Adrenal gland (tissue), 9 donors: ENCODE measurements at regions not wholly inside any gene's neighbourhood (a gene's known extent, or its start where the extent isn't known, plus 50 kb on each side); places are given as distances from the start of the nearest gene placed in this dataset.
"Not testable (repeated sequence)": the region's sequence is repeated elsewhere in the genome, so short reads cannot be mapped to it uniquely, and the experiment has no call there.

Experiments
- DNase-seq, 7 donors: peaks; one replicate each; pipeline ENCODE4 v3.0.0-alpha.2; 2019 to 2020
- H3K27ac ChIP-seq, 5 donors: fragments of 200-600 bp; sonication (generic) in 4 of 5; 1 replicate in 3 of 5; 2 replicates in 2 of 5; pipeline versions ENCODE4 v1.5.1 to v1.8.0; 2016 to 2020; ENCODE audit warnings: mild to moderate bottlenecking in 1 of 5
- H3K27me3 ChIP-seq: fragments of 200-600 bp; 2 replicates; pipeline ENCODE4 v1.8.0; 2021
- H3K36me3 ChIP-seq, 2 donors: fragments of 200-600 bp; replicated peaks in 1 of 2; 1 replicate in 1 of 2; 2 replicates in 1 of 2; pipeline versions ENCODE4 v1.5.1 to v1.8.0; 2018 to 2022
- H3K4me1 ChIP-seq, 2 donors: fragments of 200-600 bp; replicated peaks in 1 of 2; 1 replicate in 1 of 2; 2 replicates in 1 of 2; pipeline versions ENCODE4 v1.5.1 to v1.8.0; 2018 to 2021
- H3K4me3 ChIP-seq, 4 donors: fragments of 200-600 bp; sonication (generic) in 3 of 4; one replicate each; pipeline ENCODE4 v1.5.1; 2016 to 2018
- H3K9me3 ChIP-seq, 3 donors: fragments of 200-600 bp; sonication (generic) in 1 of 3; replicated peaks in 1 of 3; 1 replicate in 2 of 3; 2 replicates in 1 of 3; pipeline versions ENCODE4 v1.5.1 to v1.8.0; 2016 to 2021
- POLR2A ChIP-seq, 2 donors: fragments of 450-650 bp; IDR thresholded peaks; one replicate each; pipeline ENCODE4 v1.6.1; 2017; ENCODE audit warnings: antibody characterized with exemption in 2 of 2, mild to moderate bottlenecking in 2 of 2, moderate library complexity in 1 of 2
- WGBS, 4 donors: extraction: QIAGEN DNeasy Blood & Tissue Kit in 2 of 4; methylation state at CpG; one replicate each; pipeline versions ENCODE4 v1.1.5 to v1.1.7; 2013 to 2017; 5-methylcytosine and 5-hydroxymethylcytosine counted together
- intact Hi-C, 2 donors: fragments of 100-400 bp; cut with DNase I; formaldehyde crosslinking; loops; one replicate each; pipeline versions ENCODE4 v1.14.1 to v1.15.0; 2022 to 2023
- TF ChIP-seq, protein P1 (sequence below), 6 experiments: fragments of 450-650 bp in 4 of 6; fragments of 200-600 bp in 2 of 6; sonication (generic) in 1 of 6; IDR thresholded peaks; 1 replicate in 5 of 6; 2 replicates in 1 of 6; pipeline versions ENCODE4 v1.5.1 to v1.8.0; 2016 to 2021; ENCODE audit warnings: antibody characterized with exemption in 6 of 6, mild to moderate bottlenecking in 2 of 6, moderate library complexity in 1 of 6
- donor health status: healthy with polysubstance abuse.
- donor health status: Bipolar disorder and iron deficiency.
- donor health status: DM: yes; HTN: yes; CAD: no.
- donor health status: DM: no; HTN: no; CAD: no.
- donor health status: DM: no; HTN: no; CAD: no.

- no peaks in the 10 kb centered on the region for H3K36me3 ChIP-seq
- no peaks in the 10 kb centered on the region for H3K4me1 ChIP-seq
- no peak for DNase-seq
- intact Hi-C loops, result loop anchor here in 1 of 2 donors (10.0 kb wide), 1 partner anchor 252 kb away; no protein-coding TSS in a partner anchor
- no peaks in the 10 kb centered on the region for H3K27me3 ChIP-seq
- no peak overlapping the region for H3K27ac ChIP-seq
- no peaks in the 10 kb centered on the region for H3K9me3 ChIP-seq
- TF ChIP-seq, protein P1, sequence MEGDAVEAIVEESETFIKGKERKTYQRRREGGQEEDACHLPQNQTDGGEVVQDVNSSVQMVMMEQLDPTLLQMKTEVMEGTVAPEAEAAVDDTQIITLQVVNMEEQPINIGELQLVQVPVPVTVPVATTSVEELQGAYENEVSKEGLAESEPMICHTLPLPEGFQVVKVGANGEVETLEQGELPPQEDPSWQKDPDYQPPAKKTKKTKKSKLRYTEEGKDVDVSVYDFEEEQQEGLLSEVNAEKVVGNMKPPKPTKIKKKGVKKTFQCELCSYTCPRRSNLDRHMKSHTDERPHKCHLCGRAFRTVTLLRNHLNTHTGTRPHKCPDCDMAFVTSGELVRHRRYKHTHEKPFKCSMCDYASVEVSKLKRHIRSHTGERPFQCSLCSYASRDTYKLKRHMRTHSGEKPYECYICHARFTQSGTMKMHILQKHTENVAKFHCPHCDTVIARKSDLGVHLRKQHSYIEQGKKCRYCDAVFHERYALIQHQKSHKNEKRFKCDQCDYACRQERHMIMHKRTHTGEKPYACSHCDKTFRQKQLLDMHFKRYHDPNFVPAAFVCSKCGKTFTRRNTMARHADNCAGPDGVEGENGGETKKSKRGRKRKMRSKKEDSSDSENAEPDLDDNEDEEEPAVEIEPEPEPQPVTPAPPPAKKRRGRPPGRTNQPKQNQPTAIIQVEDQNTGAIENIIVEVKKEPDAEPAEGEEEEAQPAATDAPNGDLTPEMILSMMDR (IDR thresholded peaks at IDR 0.05), result no peak
- no peak overlapping the region for H3K4me3 ChIP-seq
Observed at GRCh38 chr22:26082866-26083265, 86.4 kb upstream of the SEZ6L start.

DNA sequence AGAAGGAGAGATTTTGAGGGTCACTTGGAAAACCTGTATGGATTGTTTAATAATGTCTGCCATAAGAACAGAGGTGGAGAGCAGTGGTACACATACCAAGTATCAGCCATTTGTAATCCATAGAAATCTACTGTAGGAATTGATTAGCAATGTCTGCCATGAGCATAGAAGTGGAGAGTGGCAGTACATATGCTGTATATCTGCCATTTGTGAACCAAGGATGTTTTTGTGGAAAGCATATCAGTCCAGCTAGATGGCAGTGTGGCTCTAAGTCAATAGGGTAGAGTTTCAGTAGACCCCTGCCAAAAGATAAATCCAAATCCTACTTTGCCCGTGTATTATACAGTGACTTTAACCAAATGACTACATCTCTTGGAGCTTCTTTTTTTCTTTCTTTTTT is 82.9 kb upstream of the SEZ6L start:
- H3K27ac ChIP-seq, result no peak overlapping the region
- no peaks in the 10 kb centered on the region for H3K36me3 ChIP-seq
- TF ChIP-seq POLR2A (IDR thresholded peaks at IDR 0.05), result no peak
- TF ChIP-seq, protein P1 (IDR thresholded peaks at IDR 0.05), result peak in 4 of 6 experiments; percentile 16 to 33 (median 24)
- H3K9me3 ChIP-seq, result no peaks in the 10 kb centered on the region
- WGBS, 4 donors, result 16 to 33% (median 29%) methylated on average over 1 of the region's 1 CpG
- no peak overlapping the region for H3K4me3 ChIP-seq
- no peaks in the 10 kb centered on the region for H3K27me3 ChIP-seq
- intact Hi-C loops, result loop anchor here in 1 of 2 donors (10.0 kb wide), 1 partner anchor 248 kb away; no protein-coding TSS in a partner anchor
- no peak for DNase-seq
- no peaks in the 10 kb centered on the region for H3K4me1 ChIP-seq

DNA sequence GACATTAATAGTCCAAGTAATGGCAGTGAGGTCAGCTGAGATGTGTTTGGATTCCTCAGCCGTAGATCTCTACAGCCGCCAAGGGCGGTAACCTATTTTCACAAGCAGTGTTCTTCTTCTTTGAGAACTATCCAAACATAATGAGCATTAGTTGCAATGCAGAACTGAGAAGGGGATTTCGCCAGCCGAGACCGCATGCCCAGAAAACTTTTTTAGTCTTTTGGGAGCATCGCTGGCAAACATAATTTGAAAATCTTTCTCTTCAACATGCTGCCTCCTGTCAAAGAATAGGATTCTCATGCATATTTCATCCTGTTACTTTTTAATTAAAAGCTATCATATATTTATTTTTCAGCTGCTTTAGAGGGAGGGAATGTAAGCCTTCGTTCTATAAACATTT is 81.4 kb upstream of the SEZ6L start:
- Histone ChIP-seq H3K36me3 (no peaks in the 10 kb centered on the region), H3K4me1 (no peaks in the 10 kb centered on the region), H3K27me3 (no peaks in the 10 kb centered on the region), H3K9me3 (no peaks in the 10 kb centered on the region), H3K27ac (no peak overlapping the region), H3K4me3 (no peak overlapping the region)
- intact Hi-C loops, result loop anchor here in 1 of 2 donors (10.0 kb wide), 1 partner anchor 247 kb away; no protein-coding TSS in a partner anchor
- WGBS, 4 donors, result 61 to 76% (median 71%) methylated on average over 8 of the region's 8 CpGs
- DNase-seq, result no peak
- TF ChIP-seq POLR2A (IDR thresholded peaks at IDR 0.05), result no peak
- TF ChIP-seq, protein P1 (IDR thresholded peaks at IDR 0.05), result no peak

GRCh38 chr22:26090821-26091220 is 78.4 kb upstream of the SEZ6L start:
- 65 to 72% (median 67%) methylated on average over 6 of the region's 6 CpGs for WGBS, 4 donors
- Histone ChIP-seq H3K9me3 (no peaks in the 10 kb centered on the region), H3K4me3 (no peak overlapping the region), H3K36me3 (no peaks in the 10 kb centered on the region), H3K27me3 (peaks cover 6% of the 10 kb centered on the region), H3K27ac (no peak overlapping the region), H3K4me1 (no peaks in the 10 kb centered on the region)
- TF ChIP-seq, protein P1 (IDR thresholded peaks at IDR 0.05), result no peak
- TF ChIP-seq POLR2A (IDR thresholded peaks at IDR 0.05), result no peak
- intact Hi-C loops, result loop anchor here in 1 of 2 donors (5.0 kb wide), 1 partner anchor 49 kb away; no protein-coding TSS in a partner anchor
- no peak for DNase-seq

GRCh38 chr22:26094497-26094896 is 74.8 kb upstream of the SEZ6L start:
- H3K9me3 ChIP-seq, H3K27ac ChIP-seq, H3K4me3 ChIP-seq, H3K4me1 ChIP-seq, H3K27me3 ChIP-seq, DNase-seq, H3K36me3 ChIP-seq: not testable (repeated sequence)
- WGBS, 4 donors, result 79 to 91% (median 87%) methylated on average over 7 of the region's 7 CpGs
- intact Hi-C loops, result loop anchor here in 1 of 2 donors (5.0 kb wide), 1 partner anchor 52 kb away; no protein-coding TSS in a partner anchor
